Endodermal cell (in vitro differentiated cells): ENCODE measurements at regions not wholly inside any gene's neighbourhood (a gene's known extent, or its start where the extent isn't known, plus 50 kb on each side); places are given as distances from the start of the nearest gene placed in this dataset.
"Not testable (repeated sequence)": the region's sequence is repeated elsewhere in the genome, so short reads cannot be mapped to it uniquely, and the experiment has no call there.

ENCODE experiments used
- DNase-seq: peaks from one replicate; pipeline ENCODE4 v3.0.0-alpha.2; 2017
- H3K27ac ChIP-seq: 2 replicates; pipeline ENCODE4 v1.5.1; 2013; ENCODE audit warnings: mild to moderate bottlenecking, low read depth, low read length, moderate library complexity
- H3K27me3 ChIP-seq: 2 replicates; pipeline ENCODE4 v1.6.1; 2013; ENCODE audit warnings: mild to moderate bottlenecking, low read length, moderate library complexity; ENCODE audit not compliant: insufficient read depth, control insufficient read depth, poor library complexity, severe bottlenecking
- H3K36me3 ChIP-seq: 2 replicates; pipeline ENCODE4 v1.7.0; 2013; ENCODE audit warnings: mild to moderate bottlenecking, low read length, moderate library complexity; ENCODE audit not compliant: control insufficient read depth, insufficient read depth
- H3K4me1 ChIP-seq: one replicate; pipeline ENCODE4 v1.7.0; 2013; ENCODE audit warnings: low read length; ENCODE audit not compliant: control insufficient read depth, insufficient read depth
- H3K4me3 ChIP-seq: 2 replicates; pipeline ENCODE4 v1.5.1; 2013; ENCODE audit warnings: mild to moderate bottlenecking, low read length, moderate library complexity
- H3K9ac ChIP-seq: 2 replicates; pipeline ENCODE4 v1.6.1; 2013; ENCODE audit warnings: mild to moderate bottlenecking, low read length, moderate library complexity; ENCODE audit not compliant: poor library complexity, severe bottlenecking; ENCODE audit errors: extremely low read depth
- H3K9me3 ChIP-seq: 2 replicates; pipeline ENCODE4 v1.6.1; 2013; ENCODE audit warnings: mild to moderate bottlenecking, low read length, moderate library complexity; ENCODE audit not compliant: control insufficient read depth
- H3K27ac Mint-ChIP-seq: 2 replicates; pipeline ENCODE4 v1.8.0; 2020; ENCODE audit warnings: mixed read lengths
- H3K27me3 Mint-ChIP-seq: 2 replicates; pipeline ENCODE4 v1.8.0; 2021; ENCODE audit warnings: mild to moderate bottlenecking, mixed read lengths; ENCODE audit not compliant: insufficient read depth
- H3K36me3 Mint-ChIP-seq: 2 replicates; pipeline ENCODE4 v1.8.0; 2020; ENCODE audit warnings: low read depth, mixed read lengths
- H3K4me1 Mint-ChIP-seq: 2 replicates; pipeline ENCODE4 v1.8.0; 2020; ENCODE audit warnings: mixed read lengths
- H3K4me3 Mint-ChIP-seq: 2 replicates; pipeline ENCODE4 v1.8.0; 2020; ENCODE audit warnings: mild to moderate bottlenecking, moderate library complexity, mixed read lengths
- H3K9me3 Mint-ChIP-seq: 2 replicates; pipeline ENCODE4 v1.8.0; 2020; ENCODE audit warnings: mild to moderate bottlenecking, mixed read lengths
- CTCF ChIP-seq: fragments of 200-600 bp; sonication (generic); conservative IDR thresholded peaks from 2 replicates; pipeline ENCODE4 v1.5.0; 2021; ENCODE audit warnings: antibody characterized with exemption, mild to moderate bottlenecking
- WGBS, 2 experiments: methylation state at CpG; one replicate each; pipeline versions ENCODE4 v1.1.5 to v1.1.7; 2013; ENCODE audit warnings: missing lambda C conversion rate in 2 of 2, mixed read lengths in 1 of 2; ENCODE audit not compliant: insufficient coverage in 1 of 2, insufficient read length in 1 of 2; 5-methylcytosine and 5-hydroxymethylcytosine counted together

GRCh38 chr22:47495110-47495509, 732.7 kb downstream of the TBC1D22A start:
- Mint-ChIP-seq H3K4me1 (no peaks in the 10 kb centered on the region), H3K27me3 (no peaks in the 10 kb centered on the region), H3K27ac (no peak overlapping the region), H3K9me3 (peaks cover 92% of the 10 kb centered on the region), H3K36me3 (peaks cover 2% of the 10 kb centered on the region), H3K4me3 (no peak overlapping the region)
- no peak overlapping the region for H3K9ac ChIP-seq
- H3K4me3 ChIP-seq: no peak overlapping the region
- no peaks in the 10 kb centered on the region for H3K27me3 ChIP-seq
- H3K36me3 ChIP-seq: no peaks in the 10 kb centered on the region
- no peaks in the 10 kb centered on the region for H3K4me1 ChIP-seq
- 19 to 31% methylated on average over 1 of the region's 1 CpG for WGBS, 2 experiments
- no peak for TF ChIP-seq CTCF
- H3K9me3 ChIP-seq: peaks cover 76% of the 10 kb centered on the region
- DNase-seq: no peak
- no peak overlapping the region for H3K27ac ChIP-seq

- peaks cover 70% of the 10 kb centered on the region for H3K9me3 ChIP-seq
- DNase-seq, H3K9ac ChIP-seq, H3K36me3 Mint-ChIP-seq, H3K4me3 ChIP-seq, H3K4me1 Mint-ChIP-seq, H3K27me3 Mint-ChIP-seq, H3K4me3 Mint-ChIP-seq, H3K4me1 ChIP-seq, H3K27ac ChIP-seq, H3K27ac Mint-ChIP-seq, H3K27me3 ChIP-seq, H3K36me3 ChIP-seq: not testable (repeated sequence)
- peaks cover 89% of the 10 kb centered on the region for H3K9me3 Mint-ChIP-seq
- 92% methylated on average over 8 of the region's 24 CpGs; no CpG with 5 or more reads in 1 of the 2 experiments for WGBS, 2 experiments
These were observed 725.7 kb downstream of the TBC1D22A start for GRCh38 chr22:47488131-47488530.

GRCh38 chr22:47486569-47487312, 724.3 kb downstream of the TBC1D22A start:
- Mint-ChIP-seq H3K4me3 (no peak overlapping the region), H3K27ac (no peak overlapping the region), H3K36me3 (peaks cover 2% of the 10 kb centered on the region), H3K27me3 (no peaks in the 10 kb centered on the region), H3K9me3 (peaks cover 86% of the 10 kb centered on the region), H3K4me1 (no peaks in the 10 kb centered on the region)
- no peak for TF ChIP-seq CTCF
- peaks cover 66% of the 10 kb centered on the region for H3K9me3 ChIP-seq
- no peak for DNase-seq
- no peaks in the 10 kb centered on the region for H3K27me3 ChIP-seq
- 84 to 87% methylated on average over 12 to 15 of the region's 15 CpGs for WGBS, 2 experiments
- no peaks in the 10 kb centered on the region for H3K36me3 ChIP-seq
- H3K4me1 ChIP-seq: no peaks in the 10 kb centered on the region
- no peak overlapping the region for H3K9ac ChIP-seq
- no peak overlapping the region for H3K27ac ChIP-seq
- no peak overlapping the region for H3K4me3 ChIP-seq
